ENCODE measurements at regions not wholly inside any gene's neighbourhood (a gene's known extent, or its start where the extent isn't known, plus 50 kb on each side); places are given as distances from the start of the nearest gene placed in this dataset.

- TF ChIP-seq CTCF (tag by site-specific recombination; IDR thresholded peaks at IDR 0.05) (no peak), SETDB1 (IDR thresholded peaks at IDR 0.05; ENCODE audit: insufficient read length, low read length) (no peak), ZBTB10 (tag by site-specific recombination; IDR thresholded peaks at IDR 0.05) (no peak), ZBTB49 (tag by site-specific recombination; IDR thresholded peaks at IDR 0.05; ENCODE audit: low read depth) (no peak), TRIM28 (IDR thresholded peaks at IDR 0.05; ENCODE audit: borderline replicate concordance, low read length) (no peak), ZNF768 (tag by site-specific recombination; IDR thresholded peaks at IDR 0.05) (no peak), ZNF292 (tag by site-specific recombination; IDR thresholded peaks at IDR 0.05; ENCODE audit: borderline replicate concordance, low read depth) (no peak), ZBTB11 (tag by site-specific recombination; conservative IDR thresholded peaks at IDR 0.05; ENCODE audit: low read depth) (no peak), ZNF707 (tag by site-specific recombination; IDR thresholded peaks at IDR 0.05) (no peak)
These were observed 206.3 kb downstream of the RAD51AP2 start for GRCh38 chr2:17311771-17312511.
